NCI-H82 treated with DMSO at 0.1 percent for 48 hours (cell line): ENCODE measurements at regions not wholly inside any gene's neighbourhood (a gene's known extent, or its start where the extent isn't known, plus 50 kb on each side); places are given as distances from the start of the nearest gene placed in this dataset.
A peak's percentile ranks its signal among the peaks of the same experiment; 100 is the strongest.

Experiments
- DNase-seq: peaks from one replicate; lab custom pipeline; 2025; ENCODE audit not compliant: unreplicated experiment; lab: John Stamatoyannopoulos, UW

DNA sequence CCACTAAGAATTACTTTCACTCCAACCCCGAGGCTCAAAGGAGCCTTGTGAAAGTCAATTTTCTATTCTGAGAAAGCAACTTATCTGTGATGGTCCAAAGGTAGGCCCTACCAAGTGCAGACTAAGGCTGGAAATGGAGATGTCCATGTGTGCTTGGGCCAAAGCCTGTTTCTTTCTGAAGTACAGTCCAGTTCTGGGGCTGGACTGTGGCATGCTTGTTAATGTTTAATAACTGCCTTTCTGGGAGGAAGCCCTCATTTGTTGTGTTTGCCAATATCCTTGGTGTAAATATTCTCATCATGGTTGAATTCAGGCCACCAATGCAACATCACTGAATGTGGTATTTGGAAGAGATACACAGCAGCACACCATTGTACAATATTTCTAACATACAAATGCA is 182.3 kb upstream of the BCL6 start:
- DNase-seq, result no peak

DNA sequence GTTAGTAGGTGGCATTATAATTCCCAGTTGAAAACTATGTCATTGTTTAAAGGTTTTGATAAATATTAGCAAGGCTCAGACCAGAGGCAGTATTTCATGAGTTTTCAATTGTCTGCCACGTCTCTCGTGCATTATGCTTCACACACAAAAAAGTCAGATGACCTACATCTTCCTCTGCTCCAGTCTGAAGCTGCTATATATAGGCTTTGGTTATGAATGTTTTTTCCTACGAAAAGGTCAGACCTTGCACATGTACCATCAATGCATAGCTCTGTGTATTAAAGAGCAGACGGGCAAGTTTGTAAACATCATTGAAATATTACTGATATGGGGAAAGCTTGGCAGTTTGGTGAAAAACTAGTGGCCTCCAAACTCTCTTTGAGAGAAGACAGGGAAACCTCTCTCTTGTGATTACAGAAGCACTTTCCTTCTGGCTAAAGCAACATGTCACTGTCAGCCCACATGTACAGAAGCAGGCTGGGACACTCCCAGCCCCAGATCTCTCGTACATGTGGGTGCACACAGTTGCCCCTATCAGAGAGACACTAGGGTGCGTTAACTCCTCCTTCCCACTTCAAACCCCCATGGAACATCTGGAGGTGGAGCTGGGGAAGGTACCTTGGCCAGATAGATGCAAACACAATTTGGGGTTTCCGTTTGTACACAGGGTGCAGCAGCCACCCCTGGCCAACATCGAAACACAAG is 184.0 kb upstream of the BCL6 start:
- no peak for DNase-seq

DNA sequence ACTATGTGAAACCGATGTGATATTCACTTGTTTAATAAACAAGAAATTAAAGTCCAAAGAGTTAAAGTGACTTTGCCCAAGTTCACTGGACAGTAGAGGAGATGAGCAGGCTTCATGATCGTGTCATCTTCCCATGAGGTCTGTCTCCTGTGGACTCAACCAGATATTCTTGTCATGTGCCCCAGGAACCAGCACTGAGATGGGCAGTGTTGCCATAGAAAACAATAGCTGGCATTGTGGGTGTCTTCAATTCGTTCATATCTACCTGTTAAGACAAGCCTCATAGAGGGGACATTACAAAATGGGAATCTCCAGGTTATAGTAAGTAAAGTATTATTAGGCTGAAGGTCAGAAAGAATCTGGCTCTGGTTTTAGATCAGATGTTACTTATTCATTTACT is 184.8 kb upstream of the BCL6 start:
- DNase-seq, result no peak

- no peak for DNase-seq
Observed at GRCh38 chr3:187931101-187931500, 185.8 kb upstream of the BCL6 start.

DNA sequence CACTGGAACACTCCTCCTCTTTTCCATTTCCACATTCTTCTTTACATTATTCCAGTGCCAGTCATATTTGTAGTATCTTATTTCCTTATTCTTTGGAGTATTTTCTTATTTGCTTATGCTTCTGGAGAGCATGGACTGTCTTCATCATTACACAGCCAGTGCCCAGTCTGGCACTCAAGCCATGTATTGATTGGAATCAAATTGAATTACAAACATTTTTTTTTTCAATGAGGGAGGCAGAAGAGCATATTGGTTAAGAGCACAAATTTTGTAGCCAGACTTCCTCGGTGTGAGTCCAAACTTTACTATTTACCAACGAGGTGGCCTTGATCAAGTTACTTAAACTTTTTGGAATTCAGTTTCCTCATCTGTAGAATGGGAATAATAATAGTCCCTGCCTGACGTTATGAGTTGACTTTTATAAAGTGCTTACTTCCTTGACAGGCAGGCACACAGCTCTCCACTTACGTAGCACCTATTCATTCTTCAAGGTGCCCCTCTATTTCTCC is 186.6 kb upstream of the BCL6 start:
- DNase-seq, result no peak

DNA sequence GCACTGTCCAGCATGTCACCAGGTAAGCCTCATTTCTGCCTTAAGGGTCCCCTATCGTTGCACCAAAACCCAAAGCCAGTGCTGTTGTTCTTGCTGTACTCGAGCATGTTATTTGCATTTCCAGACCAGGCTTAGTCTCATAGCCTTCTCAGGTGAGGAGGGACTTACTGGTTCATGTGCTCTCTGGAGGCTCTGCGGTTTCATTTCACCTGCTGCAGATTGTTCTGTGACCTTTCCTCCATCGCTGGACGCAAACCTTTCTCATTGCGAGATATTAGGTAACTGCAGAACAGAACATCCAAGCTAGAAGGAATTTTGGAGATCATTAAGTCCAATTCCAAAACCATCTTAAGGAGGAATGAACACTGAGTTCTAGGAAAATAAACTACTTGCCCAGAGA is 187.3 kb upstream of the BCL6 start:
- no peak for DNase-seq

GRCh38 chr3:187935623-187936156 is 190.4 kb upstream of the BCL6 start:
- no peak for DNase-seq

GRCh38 chr3:187936676-187937075 is 191.4 kb upstream of the BCL6 start:
- DNase-seq, result no peak

GRCh38 chr3:187939891-187940290 is 194.6 kb upstream of the BCL6 start:
- no peak for DNase-seq

DNA sequence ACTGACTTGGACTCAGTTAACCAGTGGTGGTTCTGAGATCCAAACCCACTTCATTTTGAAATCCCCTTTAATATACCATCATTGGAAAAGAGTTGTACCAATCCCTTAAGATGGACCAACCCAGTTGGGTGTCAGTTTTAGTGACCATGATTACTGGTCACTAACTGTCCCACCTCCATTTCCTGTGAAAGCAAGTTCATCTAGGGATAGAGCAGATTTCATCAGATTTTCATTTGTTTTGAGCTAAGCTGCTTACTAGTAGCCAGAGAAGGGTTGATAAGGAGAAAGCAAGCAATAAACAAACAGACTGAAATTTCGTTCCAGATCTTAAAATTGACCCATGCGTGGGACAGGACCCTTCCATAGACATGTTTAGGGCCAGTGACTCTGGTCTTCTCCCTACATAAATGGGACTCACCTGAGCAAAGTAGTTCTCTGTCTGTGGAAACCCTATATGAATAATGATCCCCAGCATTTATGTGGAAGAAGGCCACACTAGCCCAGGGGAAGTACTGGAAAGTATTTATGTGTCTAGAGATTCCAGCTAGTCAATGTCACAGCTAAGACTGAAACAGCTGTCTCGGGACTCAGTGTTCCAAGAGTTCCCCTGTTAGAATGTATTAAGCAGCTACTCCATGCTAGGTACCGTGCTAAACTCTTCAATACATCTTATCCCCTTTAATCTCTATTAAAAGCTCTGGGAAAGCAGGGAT is 196.0 kb upstream of the BCL6 start:
- DNase-seq, result peak; percentile 25

DNA sequence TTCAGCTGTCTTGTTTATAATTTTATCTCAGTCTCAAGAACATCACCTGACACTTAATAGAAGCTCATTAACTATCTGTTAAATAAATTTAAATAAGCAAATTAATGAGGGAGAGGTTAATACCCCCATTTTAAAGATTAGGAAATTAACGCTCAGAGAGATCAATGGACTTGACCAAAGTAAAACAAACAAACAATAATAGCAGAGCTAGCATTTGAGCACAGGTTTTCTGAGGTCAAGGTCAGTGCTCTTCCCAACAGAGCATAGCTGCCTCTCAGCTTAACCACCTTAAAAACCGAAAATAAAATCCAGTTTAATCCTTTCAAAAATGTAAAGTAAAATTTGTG is 196.6 kb upstream of the BCL6 start:
- DNase-seq, result no peak

DNA sequence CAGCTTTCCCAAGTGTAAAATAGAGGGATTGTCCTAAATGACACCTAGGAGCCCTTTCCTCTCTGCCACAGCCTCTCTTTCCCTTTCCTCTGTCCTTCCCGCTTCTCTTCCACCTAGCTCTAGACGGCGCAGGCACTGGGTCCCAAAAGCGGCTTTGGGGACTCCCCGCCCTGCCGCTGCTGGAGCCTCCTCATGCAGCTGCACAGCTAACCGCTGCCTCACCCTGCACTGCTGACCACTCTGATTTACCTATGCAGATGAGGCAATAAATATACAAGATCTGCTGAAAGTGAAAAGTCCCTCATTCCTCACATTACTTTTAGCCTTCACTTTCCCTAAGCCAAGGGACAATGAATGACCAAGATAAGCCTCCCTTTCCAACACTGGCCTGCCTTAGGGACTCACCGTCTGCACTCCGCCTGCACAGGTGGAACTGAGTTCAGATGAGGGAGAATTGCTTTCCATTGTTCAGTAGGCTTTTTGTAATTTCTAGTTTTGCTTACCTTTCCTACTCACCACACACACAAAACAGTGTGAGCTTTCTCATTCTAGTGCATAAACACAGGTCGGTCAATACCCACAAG is 197.5 kb upstream of the BCL6 start:
- no peak for DNase-seq

DNA sequence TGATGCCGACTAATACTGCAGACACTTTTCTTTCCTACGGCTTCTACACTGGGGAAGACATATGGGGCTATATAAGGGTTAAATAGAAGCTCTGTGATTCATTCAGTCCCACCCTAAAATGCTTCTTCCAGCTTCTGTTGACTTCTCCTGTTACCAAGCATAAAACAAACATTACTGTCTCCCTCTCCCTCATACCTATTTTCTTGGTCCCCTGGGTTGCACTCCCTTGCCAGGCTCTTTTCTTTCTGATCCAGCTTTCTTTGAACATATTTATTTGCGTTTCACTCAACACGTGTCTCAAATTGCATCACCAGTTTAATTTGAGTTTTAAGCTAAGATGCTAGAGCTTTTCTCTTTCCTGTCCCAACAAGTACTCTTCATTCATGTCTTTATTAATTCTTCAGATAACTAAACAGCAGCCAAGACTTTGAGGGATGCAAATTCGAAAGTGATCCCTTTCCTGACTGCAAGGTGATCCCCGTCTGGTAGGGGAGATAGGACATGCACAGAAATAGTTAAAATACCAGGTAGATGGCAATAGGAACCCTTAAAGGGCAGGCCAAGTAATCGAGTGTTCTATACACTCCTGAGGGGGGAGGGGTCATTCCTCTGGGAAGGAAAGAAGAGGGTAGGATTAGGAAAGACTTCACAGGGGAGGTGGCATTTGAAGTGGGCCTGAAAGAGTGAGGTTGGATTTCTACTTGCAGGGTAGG is 198.6 kb upstream of the BCL6 start:
- no peak for DNase-seq

DNA sequence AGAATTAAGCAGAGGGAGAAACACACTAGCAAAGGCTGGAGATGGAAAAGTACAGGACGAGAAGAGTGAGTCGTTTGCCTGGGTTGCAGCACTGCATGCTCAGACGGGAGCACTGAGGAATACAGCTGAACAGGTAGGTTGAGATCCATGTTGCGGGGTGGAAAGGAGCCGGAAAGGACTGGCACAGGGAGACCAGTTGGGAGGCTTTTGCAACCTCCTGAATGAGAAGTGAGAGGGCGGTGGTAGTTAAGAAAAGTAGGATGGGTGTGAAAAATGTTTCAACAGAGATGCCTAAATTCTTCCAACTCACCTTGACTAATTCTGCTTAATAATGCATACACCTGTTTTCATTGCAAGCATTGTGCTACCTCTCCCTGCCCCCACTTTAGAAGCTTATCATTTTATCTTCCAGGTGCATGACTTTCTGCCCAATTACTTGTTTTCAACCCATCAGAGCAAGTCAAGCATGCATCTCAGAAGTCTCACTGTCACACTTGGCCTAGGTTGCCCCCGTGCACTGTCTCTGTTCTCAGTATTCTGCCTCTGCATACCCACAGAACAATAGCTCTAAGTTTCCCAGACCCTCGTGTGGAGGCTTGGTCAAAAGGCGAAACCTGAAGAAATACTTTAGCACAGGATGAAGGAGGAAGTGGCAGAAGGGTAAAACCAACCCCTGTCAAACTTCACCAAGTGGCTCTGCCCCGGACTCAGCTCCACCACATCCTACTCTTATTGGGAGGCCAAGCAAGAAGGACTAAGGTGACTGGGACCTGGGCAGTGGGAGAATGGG is 199.3 kb upstream of the BCL6 start:
- DNase-seq, result no peak

GRCh38 chr3:187945374-187945773 is 200.1 kb upstream of the BCL6 start:
- DNase-seq, result no peak

- DNase-seq, result no peak
Observed at GRCh38 chr3:187946163-187946691, 201.0 kb upstream of the BCL6 start.

DNA sequence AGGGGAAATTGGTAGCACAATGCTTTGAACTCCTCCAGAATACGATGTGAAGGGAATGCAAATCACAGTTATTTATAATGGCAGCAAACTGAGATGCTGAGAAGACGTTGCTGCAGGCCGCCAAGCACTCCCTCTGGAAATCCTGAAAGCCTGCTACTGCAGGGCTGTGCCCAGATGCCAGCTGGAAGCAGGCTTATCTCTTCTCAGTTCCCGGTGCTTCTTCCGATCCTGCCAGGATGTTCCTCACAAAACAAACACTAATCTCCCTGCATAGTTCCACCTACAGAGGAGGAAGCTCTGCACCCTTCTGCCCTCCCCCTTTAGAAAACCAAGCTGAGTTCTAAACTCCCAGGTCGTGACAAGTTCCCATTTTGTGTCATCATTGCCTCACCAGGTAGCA is 201.7 kb upstream of the BCL6 start:
- no peak for DNase-seq

DNA sequence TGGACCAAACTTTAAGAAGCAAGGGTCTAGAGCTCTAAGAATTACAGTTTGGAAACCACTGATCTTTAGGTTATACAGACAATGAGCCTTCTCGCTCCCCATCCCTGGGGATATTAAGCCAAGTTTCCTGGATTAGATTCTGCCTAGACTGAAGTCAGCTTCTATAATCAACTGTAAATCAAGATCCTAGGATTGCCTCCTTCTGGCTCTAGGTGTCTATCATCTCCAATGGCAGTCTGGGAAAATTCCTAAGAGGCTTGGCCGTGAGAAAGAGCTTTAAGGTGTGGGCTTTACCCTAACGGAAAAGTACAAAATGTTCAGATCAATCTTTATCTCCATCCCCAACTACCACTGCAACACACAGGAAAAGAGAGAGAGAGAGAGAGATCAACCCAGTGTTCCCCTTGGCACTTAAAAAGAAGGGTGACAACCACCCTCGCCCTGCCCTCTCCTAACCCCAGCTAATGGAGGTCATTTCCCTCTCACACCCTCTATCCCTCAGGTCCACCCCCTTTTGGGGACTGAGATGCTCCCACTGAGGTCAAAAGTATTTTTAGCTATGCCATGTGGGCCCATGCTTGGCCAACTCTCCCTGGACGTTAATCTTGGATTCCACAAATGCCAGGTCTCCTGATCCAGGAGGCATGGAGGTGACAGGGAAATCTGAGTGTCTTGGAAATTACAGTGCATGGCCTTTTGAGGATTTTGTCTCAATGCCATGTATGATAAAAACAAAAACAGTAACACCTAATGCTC is 202.8 kb upstream of the BCL6 start:
- no peak for DNase-seq

GRCh38 chr3:187949093-187949820 is 204.0 kb upstream of the BCL6 start:
- no peak for DNase-seq
